ENCODE measurements at regions not wholly inside any gene's neighbourhood (a gene's known extent, or its start where the extent isn't known, plus 50 kb on each side); places are given as distances from the start of the nearest gene placed in this dataset.

DNA sequence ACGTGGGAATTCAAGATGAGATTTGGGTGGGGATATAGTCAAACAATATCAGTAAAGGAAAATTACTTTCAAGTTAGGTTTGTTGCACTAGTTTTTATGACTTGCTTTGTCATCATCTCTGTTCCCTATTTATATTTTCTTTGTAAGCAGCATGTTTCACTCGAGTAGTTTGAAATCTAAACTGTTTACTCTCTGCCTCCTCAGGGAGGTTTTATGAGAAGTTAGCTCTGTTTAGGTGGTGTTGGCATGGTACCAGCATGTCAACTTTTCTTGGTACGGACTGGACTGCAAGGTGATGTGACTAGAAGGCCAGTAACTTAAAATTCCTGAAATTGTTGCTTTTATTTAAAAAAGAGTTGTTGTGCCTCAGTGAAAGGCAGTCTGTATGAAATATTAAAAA is 59.2 kb upstream of the MTPN start:
- no peak overlapping the region for H3K4me3 Mint-ChIP-seq (ENCODE audit: unreplicated experiment)
- H3K4me1 Mint-ChIP-seq (ENCODE audit: unreplicated experiment), result no peaks in the 10 kb centered on the region
- no peaks in the 10 kb centered on the region for H3K9me3 Mint-ChIP-seq (ENCODE audit: unreplicated experiment)
- TF ChIP-seq, protein P1, sequence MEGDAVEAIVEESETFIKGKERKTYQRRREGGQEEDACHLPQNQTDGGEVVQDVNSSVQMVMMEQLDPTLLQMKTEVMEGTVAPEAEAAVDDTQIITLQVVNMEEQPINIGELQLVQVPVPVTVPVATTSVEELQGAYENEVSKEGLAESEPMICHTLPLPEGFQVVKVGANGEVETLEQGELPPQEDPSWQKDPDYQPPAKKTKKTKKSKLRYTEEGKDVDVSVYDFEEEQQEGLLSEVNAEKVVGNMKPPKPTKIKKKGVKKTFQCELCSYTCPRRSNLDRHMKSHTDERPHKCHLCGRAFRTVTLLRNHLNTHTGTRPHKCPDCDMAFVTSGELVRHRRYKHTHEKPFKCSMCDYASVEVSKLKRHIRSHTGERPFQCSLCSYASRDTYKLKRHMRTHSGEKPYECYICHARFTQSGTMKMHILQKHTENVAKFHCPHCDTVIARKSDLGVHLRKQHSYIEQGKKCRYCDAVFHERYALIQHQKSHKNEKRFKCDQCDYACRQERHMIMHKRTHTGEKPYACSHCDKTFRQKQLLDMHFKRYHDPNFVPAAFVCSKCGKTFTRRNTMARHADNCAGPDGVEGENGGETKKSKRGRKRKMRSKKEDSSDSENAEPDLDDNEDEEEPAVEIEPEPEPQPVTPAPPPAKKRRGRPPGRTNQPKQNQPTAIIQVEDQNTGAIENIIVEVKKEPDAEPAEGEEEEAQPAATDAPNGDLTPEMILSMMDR (IDR thresholded peaks at IDR 0.05), result no peak
- no peak overlapping the region for H3K27ac Mint-ChIP-seq (ENCODE audit: unreplicated experiment)
- no peaks in the 10 kb centered on the region for H3K36me3 Mint-ChIP-seq (ENCODE audit: unreplicated experiment)
- DNase-seq (ENCODE audit: extremely low spot score, unreplicated experiment), result no peak
- peaks cover 23% of the 10 kb centered on the region for H3K27me3 Mint-ChIP-seq (ENCODE audit: unreplicated experiment)

DNA sequence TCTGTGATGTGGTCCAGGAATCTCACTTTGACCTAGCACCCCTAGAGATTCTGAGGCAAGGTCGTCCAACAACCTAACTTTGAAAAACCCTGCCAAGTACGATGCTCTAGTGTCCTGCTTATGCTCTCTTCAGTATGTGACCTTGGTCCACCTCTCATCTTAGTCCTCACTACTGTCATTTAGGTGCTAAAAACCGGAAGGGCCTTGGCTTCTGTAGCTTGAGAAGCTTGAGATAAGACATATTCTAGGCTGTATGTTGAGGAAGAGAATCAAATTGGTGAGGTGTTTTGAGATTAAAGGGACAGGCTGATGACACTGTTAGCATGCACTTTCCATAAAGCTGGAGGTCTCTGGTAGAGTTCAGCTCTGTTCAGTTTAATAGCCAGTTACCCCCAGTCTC is 57.0 kb upstream of the MTPN start:
- no peak overlapping the region for H3K27ac Mint-ChIP-seq (ENCODE audit: unreplicated experiment)
- H3K4me3 Mint-ChIP-seq (ENCODE audit: unreplicated experiment), result no peak overlapping the region
- TF ChIP-seq, protein P1 (IDR thresholded peaks at IDR 0.05), result no peak
- H3K9me3 Mint-ChIP-seq (ENCODE audit: unreplicated experiment), result no peaks in the 10 kb centered on the region
- no peaks in the 10 kb centered on the region for H3K4me1 Mint-ChIP-seq (ENCODE audit: unreplicated experiment)
- DNase-seq (ENCODE audit: extremely low spot score, unreplicated experiment), result no peak
- no peaks in the 10 kb centered on the region for H3K36me3 Mint-ChIP-seq (ENCODE audit: unreplicated experiment)
- H3K27me3 Mint-ChIP-seq (ENCODE audit: unreplicated experiment), result peaks cover 37% of the 10 kb centered on the region

DNA sequence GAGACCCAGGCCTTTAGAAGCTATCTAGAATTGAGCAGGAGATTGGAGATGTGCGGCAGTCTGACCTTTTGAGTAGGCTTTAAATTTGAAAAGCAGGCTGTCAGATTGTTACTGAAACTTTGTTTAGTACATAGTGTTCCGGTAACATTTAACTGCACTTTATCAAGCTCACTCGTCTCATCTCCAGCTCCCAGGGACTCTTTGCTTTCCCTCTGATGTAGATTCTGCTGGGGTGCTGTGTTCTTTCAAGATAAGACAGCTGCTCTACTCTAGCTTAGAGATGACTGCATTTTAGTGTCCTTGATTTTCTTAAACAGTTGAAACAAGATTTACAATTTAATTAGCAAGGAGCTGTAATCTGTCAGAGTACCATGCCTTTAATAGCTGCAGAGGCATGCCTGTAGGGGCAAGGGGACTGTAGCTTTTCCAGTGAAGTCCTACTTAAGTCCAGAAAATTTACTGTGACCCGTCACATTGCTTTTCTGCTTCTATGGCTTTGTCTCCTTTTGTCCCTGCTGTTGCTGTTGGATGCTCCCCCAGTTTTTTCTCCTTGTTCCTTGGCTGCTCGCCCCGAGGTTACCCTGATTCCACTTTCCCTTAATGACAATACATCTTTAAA is 56.4 kb upstream of the MTPN start:
- no peaks in the 10 kb centered on the region for H3K4me1 Mint-ChIP-seq (ENCODE audit: unreplicated experiment)
- H3K4me3 Mint-ChIP-seq (ENCODE audit: unreplicated experiment), result no peak overlapping the region
- TF ChIP-seq, protein P1 (IDR thresholded peaks at IDR 0.05), result no peak
- H3K27me3 Mint-ChIP-seq (ENCODE audit: unreplicated experiment), result peaks cover 41% of the 10 kb centered on the region
- no peak for DNase-seq (ENCODE audit: extremely low spot score, unreplicated experiment)
- no peaks in the 10 kb centered on the region for H3K36me3 Mint-ChIP-seq (ENCODE audit: unreplicated experiment)
- H3K9me3 Mint-ChIP-seq (ENCODE audit: unreplicated experiment), result no peaks in the 10 kb centered on the region
- no peak overlapping the region for H3K27ac Mint-ChIP-seq (ENCODE audit: unreplicated experiment)

DNA sequence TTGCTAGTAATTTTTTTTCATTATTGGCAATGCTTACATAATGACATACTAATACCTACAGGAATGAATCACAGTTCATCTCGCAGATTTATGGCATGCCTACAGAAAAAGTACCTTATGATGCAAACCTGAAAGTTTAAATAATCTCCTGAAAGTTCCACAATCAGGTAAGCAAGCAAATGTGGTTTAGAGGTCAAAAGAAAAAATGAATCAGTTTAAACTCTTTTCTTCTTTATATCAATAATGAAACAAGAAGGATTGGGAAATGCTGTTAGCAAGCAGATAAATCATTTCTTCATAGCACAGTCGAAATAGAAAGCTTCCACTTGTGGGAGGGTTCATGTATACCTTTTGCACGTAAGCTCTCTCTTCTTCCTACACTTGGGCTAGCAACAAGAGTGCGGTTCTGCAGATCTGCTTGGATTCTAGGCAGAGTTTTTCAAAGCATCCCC is 53.7 kb upstream of the MTPN start:
- H3K9me3 Mint-ChIP-seq (ENCODE audit: unreplicated experiment), result no peaks in the 10 kb centered on the region
- no peak overlapping the region for H3K27ac Mint-ChIP-seq (ENCODE audit: unreplicated experiment)

DNA sequence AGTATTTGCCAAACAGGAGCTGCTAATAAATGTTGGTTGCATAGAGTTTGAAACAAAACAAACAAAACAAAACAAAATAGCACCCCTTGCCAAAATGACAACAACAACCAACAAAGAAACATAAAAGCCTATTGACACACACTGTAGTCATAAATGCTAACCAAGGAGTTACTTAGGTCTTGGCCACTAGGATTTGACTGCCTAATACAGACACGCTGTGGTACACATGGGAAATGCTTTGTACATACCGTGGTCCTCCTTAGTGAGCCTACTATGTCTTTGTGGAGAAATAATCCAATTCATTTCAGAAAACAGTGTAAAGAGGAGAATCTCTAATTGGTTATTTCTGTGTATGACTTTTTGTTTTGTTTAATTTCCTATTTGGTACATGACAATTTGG is 53.2 kb upstream of the MTPN start:
- no peaks in the 10 kb centered on the region for H3K36me3 Mint-ChIP-seq (ENCODE audit: unreplicated experiment)
- H3K4me3 Mint-ChIP-seq (ENCODE audit: unreplicated experiment), result no peak overlapping the region
- no peaks in the 10 kb centered on the region for H3K9me3 Mint-ChIP-seq (ENCODE audit: unreplicated experiment)
- TF ChIP-seq, protein P1 (IDR thresholded peaks at IDR 0.05), result no peak
- DNase-seq (ENCODE audit: extremely low spot score, unreplicated experiment), result no peak
- no peaks in the 10 kb centered on the region for H3K4me1 Mint-ChIP-seq (ENCODE audit: unreplicated experiment)
- peaks cover 58% of the 10 kb centered on the region for H3K27me3 Mint-ChIP-seq (ENCODE audit: unreplicated experiment)
- H3K27ac Mint-ChIP-seq (ENCODE audit: unreplicated experiment), result no peak overlapping the region

More for the DNA sequence above, 53.7 kb upstream of the MTPN start:
- DNase-seq (ENCODE audit: extremely low spot score, unreplicated experiment), result no peak
- H3K27me3 Mint-ChIP-seq (ENCODE audit: unreplicated experiment), result peaks cover 58% of the 10 kb centered on the region
- TF ChIP-seq, protein P1 (IDR thresholded peaks at IDR 0.05), result no peak
- no peak overlapping the region for H3K4me3 Mint-ChIP-seq (ENCODE audit: unreplicated experiment)
- no peaks in the 10 kb centered on the region for H3K36me3 Mint-ChIP-seq (ENCODE audit: unreplicated experiment)
- no peaks in the 10 kb centered on the region for H3K4me1 Mint-ChIP-seq (ENCODE audit: unreplicated experiment)

Data from osteocyte (in vitro differentiated cells).